SJSA1 (cell line): ENCODE measurements at regions not wholly inside any gene's neighbourhood (a gene's known extent, or its start where the extent isn't known, plus 50 kb on each side); places are given as distances from the start of the nearest gene placed in this dataset.
"Not testable (repeated sequence)": the region's sequence is repeated elsewhere in the genome, so short reads cannot be mapped to it uniquely, and the experiment has no call there.

ENCODE experiments used
- DNase-seq, 2 experiments: peaks; one replicate each; pipeline ENCODE4 v3.0.0-alpha.2; 2015 to 2020; ENCODE audit warnings: low spot score in 2 of 2, low read depth in 1 of 2
- H3K27ac ChIP-seq: fragments of 250-450 bp; sonication (Bioruptor Pico); 2 replicates; pipeline ENCODE4 v1.5.1; 2020; ENCODE audit warnings: mild to moderate bottlenecking, moderate library complexity
- H3K27me3 ChIP-seq: fragments of 250-450 bp; sonication (Bioruptor Pico); replicated peaks from 2 replicates; pipeline ENCODE4 v1.5.1; 2020; ENCODE audit warnings: mild to moderate bottlenecking, moderate library complexity
- H3K36me3 ChIP-seq: fragments of 250-450 bp; sonication (Bioruptor Pico); 2 replicates; pipeline ENCODE4 v1.5.1; 2020; ENCODE audit warnings: mild to moderate bottlenecking
- H3K4me1 ChIP-seq: fragments of 250-450 bp; sonication (Bioruptor Pico); replicated peaks from 2 replicates; pipeline ENCODE4 v1.6.1; 2021; ENCODE audit warnings: mild to moderate bottlenecking
- H3K4me3 ChIP-seq: fragments of 250-450 bp; sonication (Bioruptor Pico); 2 replicates; pipeline ENCODE4 v1.5.1; 2020; ENCODE audit warnings: mild to moderate bottlenecking
- H3K9me3 ChIP-seq: fragments of 250-450 bp; sonication (Bioruptor Pico); replicated peaks from 2 replicates; pipeline ENCODE4 v1.5.1; 2020; ENCODE audit warnings: mild to moderate bottlenecking

GRCh38 chr4:152197211-152197610 is 338.7 kb downstream of the FBXW7 start:
- Histone ChIP-seq H3K9me3 (no peaks in the 10 kb centered on the region), H3K27ac (no peak overlapping the region), H3K4me1 (no peaks in the 10 kb centered on the region), H3K4me3 (no peak overlapping the region), H3K36me3 (no peaks in the 10 kb centered on the region), H3K27me3 (no peaks in the 10 kb centered on the region)
- DNase-seq: no peak

DNA sequence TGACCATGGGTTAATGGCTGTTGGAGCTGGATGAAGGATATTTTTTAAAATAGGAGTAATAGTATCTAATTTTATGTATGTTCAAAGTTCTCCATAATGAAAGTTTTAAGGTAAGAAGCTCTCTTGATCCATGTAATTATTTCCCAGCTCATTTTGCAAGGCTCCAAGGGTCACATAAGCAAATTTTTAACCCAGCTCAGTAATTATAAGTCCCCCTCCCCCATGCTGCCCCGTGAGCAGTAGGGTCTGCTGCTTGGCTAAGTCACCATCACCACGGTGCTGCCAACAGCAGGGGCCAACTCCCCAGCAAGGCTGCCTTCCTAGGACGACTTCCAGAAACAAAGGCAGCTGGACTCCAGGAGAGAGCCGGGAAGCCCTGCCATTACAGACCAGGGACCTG is 340.0 kb downstream of the FBXW7 start:
- Histone ChIP-seq H3K9me3 (no peaks in the 10 kb centered on the region), H3K4me3 (no peak overlapping the region), H3K36me3 (no peaks in the 10 kb centered on the region), H3K27me3 (no peaks in the 10 kb centered on the region), H3K27ac (no peak overlapping the region), H3K4me1 (no peaks in the 10 kb centered on the region)
- DNase-seq: no peak

GRCh38 chr4:152193059-152193458 is 342.8 kb downstream of the FBXW7 start:
- Histone ChIP-seq H3K4me3 (no peak overlapping the region), H3K27me3 (no peaks in the 10 kb centered on the region), H3K27ac (no peak overlapping the region)

GRCh38 chr4:152190907-152191306 is 345.0 kb downstream of the FBXW7 start:
- H3K27ac ChIP-seq: no peak overlapping the region
- H3K27me3 ChIP-seq: no peaks in the 10 kb centered on the region
- H3K4me1 ChIP-seq: no peaks in the 10 kb centered on the region
- no peaks in the 10 kb centered on the region for H3K36me3 ChIP-seq
- H3K9me3 ChIP-seq: no peaks in the 10 kb centered on the region
- no peak overlapping the region for H3K4me3 ChIP-seq
- no peak for DNase-seq

More at GRCh38 chr4:152193059-152193458, 342.8 kb downstream of the FBXW7 start:
- H3K36me3 ChIP-seq: no peaks in the 10 kb centered on the region
- H3K4me1 ChIP-seq: no peaks in the 10 kb centered on the region
- no peaks in the 10 kb centered on the region for H3K9me3 ChIP-seq
- DNase-seq: no peak

- H3K36me3 ChIP-seq: no peaks in the 10 kb centered on the region
- no peak overlapping the region for H3K27ac ChIP-seq
- no peaks in the 10 kb centered on the region for H3K9me3 ChIP-seq
- no peaks in the 10 kb centered on the region for H3K4me1 ChIP-seq
- no peaks in the 10 kb centered on the region for H3K27me3 ChIP-seq
- H3K4me3 ChIP-seq: no peak overlapping the region
- no peak for DNase-seq
Measured at GRCh38 chr4:152189451-152190179, 346.3 kb downstream of the FBXW7 start.

DNA sequence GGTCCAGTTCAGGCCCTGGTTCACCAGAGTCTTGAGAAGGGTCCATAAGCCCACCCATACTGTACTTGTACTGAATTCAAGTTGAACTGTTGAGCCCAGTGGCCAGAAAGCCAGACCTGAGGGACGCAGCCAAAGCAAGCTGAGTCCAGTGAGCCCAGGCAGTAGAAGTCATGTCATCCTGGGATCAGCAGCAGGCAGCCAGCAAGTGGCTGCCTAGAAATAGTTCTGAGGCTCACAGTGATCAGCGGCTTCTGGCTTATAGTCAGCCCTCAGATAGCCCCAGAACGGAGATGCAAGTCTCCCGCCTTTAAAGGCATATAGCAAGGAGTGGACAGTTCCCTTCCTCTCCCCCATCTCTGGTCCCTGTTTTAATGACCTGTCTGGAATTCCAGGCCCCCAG is 347.1 kb downstream of the FBXW7 start:
- no peak overlapping the region for H3K27ac ChIP-seq
- no peak for DNase-seq
- no peaks in the 10 kb centered on the region for H3K4me1 ChIP-seq

GRCh38 chr4:152187693-152188092 is 348.2 kb downstream of the FBXW7 start:
- no peak for DNase-seq
- Histone ChIP-seq H3K4me1 (no peaks in the 10 kb centered on the region), H3K36me3 (no peaks in the 10 kb centered on the region), H3K9me3 (no peaks in the 10 kb centered on the region), H3K27me3 (no peaks in the 10 kb centered on the region), H3K4me3 (no peak overlapping the region), H3K27ac (no peak overlapping the region)

More for the DNA sequence above, 347.1 kb downstream of the FBXW7 start:
- H3K36me3 ChIP-seq: no peaks in the 10 kb centered on the region
- no peaks in the 10 kb centered on the region for H3K27me3 ChIP-seq
- no peak overlapping the region for H3K4me3 ChIP-seq
- H3K9me3 ChIP-seq: no peaks in the 10 kb centered on the region

GRCh38 chr4:152185786-152186550 is 349.9 kb downstream of the FBXW7 start:
- no peak for DNase-seq
- no peak overlapping the region for H3K4me3 ChIP-seq
- H3K27me3 ChIP-seq: no peaks in the 10 kb centered on the region
- no peaks in the 10 kb centered on the region for H3K4me1 ChIP-seq
- H3K9me3 ChIP-seq: no peaks in the 10 kb centered on the region
- no peak overlapping the region for H3K27ac ChIP-seq
- no peaks in the 10 kb centered on the region for H3K36me3 ChIP-seq

GRCh38 chr4:152181150-152181549 is 354.7 kb downstream of the FBXW7 start:
- H3K27ac ChIP-seq: no peak overlapping the region
- no peak overlapping the region for H3K4me3 ChIP-seq
- no peaks in the 10 kb centered on the region for H3K36me3 ChIP-seq
- H3K4me1 ChIP-seq: no peaks in the 10 kb centered on the region
- H3K9me3 ChIP-seq: no peaks in the 10 kb centered on the region
- DNase-seq: no peak
- H3K27me3 ChIP-seq: no peaks in the 10 kb centered on the region

GRCh38 chr4:152180369-152180768 is 355.5 kb downstream of the FBXW7 start:
- H3K4me3 ChIP-seq: no peak overlapping the region
- DNase-seq: no peak

GRCh38 chr4:152177538-152177937 is 358.4 kb downstream of the FBXW7 start:
- DNase-seq, H3K4me1 ChIP-seq, H3K27ac ChIP-seq, H3K4me3 ChIP-seq, H3K27me3 ChIP-seq, H3K9me3 ChIP-seq, H3K36me3 ChIP-seq: not testable (repeated sequence)

More at GRCh38 chr4:152180369-152180768, 355.5 kb downstream of the FBXW7 start:
- Histone ChIP-seq H3K36me3 (no peaks in the 10 kb centered on the region), H3K9me3 (no peaks in the 10 kb centered on the region), H3K27ac (no peak overlapping the region), H3K4me1 (no peaks in the 10 kb centered on the region), H3K27me3 (no peaks in the 10 kb centered on the region)

- Histone ChIP-seq H3K4me3 (no peak overlapping the region), H3K4me1 (no peaks in the 10 kb centered on the region), H3K9me3 (no peaks in the 10 kb centered on the region), H3K36me3 (no peaks in the 10 kb centered on the region), H3K27ac (no peak overlapping the region), H3K27me3 (no peaks in the 10 kb centered on the region)
- DNase-seq: no peak
Measured at GRCh38 chr4:152176627-152177214, 359.2 kb downstream of the FBXW7 start.

DNA sequence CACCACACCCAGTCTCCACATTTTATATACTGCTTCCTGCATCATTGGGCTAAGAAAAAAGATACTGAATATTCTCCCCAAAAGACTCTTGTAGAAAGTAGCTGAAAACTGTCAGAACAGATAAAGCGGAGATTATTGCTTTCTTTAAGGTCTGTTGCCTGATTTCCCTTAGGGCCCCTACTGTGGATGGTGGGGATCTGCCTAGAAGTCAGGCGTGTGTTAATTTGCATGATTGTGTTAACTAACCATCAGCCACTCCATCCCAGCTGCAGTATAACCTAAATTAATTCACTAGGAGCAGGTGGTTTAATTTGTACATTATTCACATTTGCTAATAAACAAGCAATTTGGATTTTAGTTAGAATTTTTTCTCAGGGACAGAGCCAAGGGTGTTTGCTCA is 360.3 kb downstream of the FBXW7 start:
- H3K4me1 ChIP-seq: no peaks in the 10 kb centered on the region
- H3K4me3 ChIP-seq: no peak overlapping the region
- no peak overlapping the region for H3K27ac ChIP-seq
- no peak for DNase-seq
- H3K27me3 ChIP-seq: no peaks in the 10 kb centered on the region
- H3K36me3 ChIP-seq: no peaks in the 10 kb centered on the region
- no peaks in the 10 kb centered on the region for H3K9me3 ChIP-seq

GRCh38 chr4:152172146-152172545 is 363.7 kb downstream of the FBXW7 start:
- Histone ChIP-seq H3K9me3 (no peaks in the 10 kb centered on the region), H3K4me1 (no peaks in the 10 kb centered on the region), H3K36me3 (no peaks in the 10 kb centered on the region), H3K4me3 (no peak overlapping the region), H3K27ac (no peak overlapping the region), H3K27me3 (no peaks in the 10 kb centered on the region)
- DNase-seq: no peak
